GM12878 (cell line): ENCODE measurements at regions not wholly inside any gene's neighbourhood (a gene's known extent, or its start where the extent isn't known, plus 50 kb on each side); places are given as distances from the start of the nearest gene placed in this dataset.

ENCODE experiments used
- ATAC-seq: fragments of 200-7000 bp; cut with Tn5 transposase; 3 replicates; pipeline ENCODE4 v1.9.1; 2020; ENCODE audit warnings: mild to moderate bottlenecking, moderate library complexity
- BruUV-seq: library from RNA; stranded (reverse); fragments of 400-500 nt; replicated peaks from 2 replicates; lab custom pipeline; 2021; lab: Mats Ljungman, UMichigan
- CTCF ChIA-PET: fragments of 300-600 bp; sonication (Branson Sonifier 250); formaldehyde crosslinking; extraction: SDS; loops from one replicate; lab custom pipeline; 2021; ENCODE audit warnings: inconsistent platforms; lab: Yijun Ruan, JAX
- POLR2A ChIA-PET: fragments of 350-600 bp; formaldehyde crosslinking; extraction: SDS; loops from one replicate; lab custom pipeline; 2021; ENCODE audit warnings: inconsistent platforms; lab: Charles Lee
- RAD21 ChIA-PET: fragments of 300-600 bp; sonication (Branson Sonifier 250); formaldehyde crosslinking; loops from one replicate; lab custom pipeline; 2023; ENCODE audit warnings: antibody characterized with exemption; ENCODE audit not compliant: unreplicated experiment; lab: Charles Lee
- SMC1A ChIA-PET: fragments of 300-600 bp; sonication (Branson Sonifier 250); formaldehyde crosslinking; loops from one replicate; lab custom pipeline; 2023; ENCODE audit not compliant: unreplicated experiment, uncharacterized antibody; lab: Charles Lee
- DNase-seq: peaks from one replicate; pipeline ENCODE4 v3.0.0-alpha.2; 2011; ENCODE audit warnings: low read depth, low spot score
- FAIRE-seq: peaks from 3 replicates; lab custom pipeline; 2011; peaks lifted over from hg19 to GRCh38; lab: Jason Lieb, UNC
- H2AFZ ChIP-seq: 2 replicates; pipeline ENCODE4 v1.6.0; 2011; ENCODE audit warnings: low read depth, low read length, control low read depth; ENCODE audit not compliant: control insufficient read depth
- H3K27ac ChIP-seq: 2 replicates; pipeline ENCODE4 v1.5.1; 2011; ENCODE audit warnings: control low read depth; ENCODE audit not compliant: control insufficient read depth, insufficient read depth
- H3K27me3 ChIP-seq, 2 experiments: replicated peaks in 1 of 2; 2 replicates each; pipeline versions ENCODE4 v1.6.0 to v1.6.1; 2011; ENCODE audit warnings: low read length in 1 of 2; ENCODE audit not compliant: control insufficient read depth in 2 of 2, insufficient read depth in 2 of 2
- H3K36me3 ChIP-seq, 2 experiments: 2 replicates each; pipeline ENCODE4 v1.5.1; 2011; ENCODE audit warnings: low read length in 1 of 2; ENCODE audit not compliant: control insufficient read depth in 2 of 2, insufficient read depth in 2 of 2
- H3K4me1 ChIP-seq: 2 replicates; pipeline ENCODE4 v1.6.1; 2011; ENCODE audit warnings: mild to moderate bottlenecking, low read length, moderate library complexity, mixed read lengths; ENCODE audit not compliant: control insufficient read depth, insufficient read depth
- H3K4me2 ChIP-seq: 2 replicates; pipeline ENCODE4 v1.6.0; 2011; ENCODE audit warnings: control low read depth; ENCODE audit not compliant: control insufficient read depth, insufficient read depth
- H3K4me3 ChIP-seq: fragments of 200-600 bp; sonication (generic); 2 replicates; pipeline ENCODE4 v1.5.1; 2016
- H3K79me2 ChIP-seq: 2 replicates; pipeline ENCODE4 v1.6.0; 2011; ENCODE audit warnings: low read length; ENCODE audit not compliant: control insufficient read depth, insufficient read depth
- H3K9ac ChIP-seq: 2 replicates; pipeline ENCODE4 v1.8.0; 2011; ENCODE audit warnings: low read length, control low read depth, mixed read lengths; ENCODE audit not compliant: control insufficient read depth, insufficient read depth
- H3K9me3 ChIP-seq: replicated peaks from 3 replicates; pipeline ENCODE4 v1.5.1; 2011; ENCODE audit warnings: mild to moderate bottlenecking, low read length; ENCODE audit not compliant: control insufficient read depth, insufficient read depth
- H4K20me1 ChIP-seq: 2 replicates; pipeline ENCODE4 v1.6.0; 2011; ENCODE audit not compliant: control insufficient read depth, insufficient read depth
- CBX3 ChIP-seq: fragments of 200-600 bp; sonication (generic); IDR thresholded peaks from 2 replicates; pipeline ENCODE4 v1.6.1; 2016; ENCODE audit warnings: low read depth, borderline replicate concordance
- KLF5 ChIP-seq: fragments of 450-650 bp; IDR thresholded peaks from 2 replicates; pipeline ENCODE4 v1.6.1; 2014; ENCODE audit warnings: mild to moderate bottlenecking; ENCODE audit not compliant: partially characterized antibody
- WGBS: methylation state at CpG from one replicate; pipeline ENCODE4 v1.1.6; 2016; ENCODE audit warnings: low lambda C conversion rate; ENCODE audit not compliant: insufficient replicate concordance, insufficient coverage; ENCODE audit errors: missing lambda C conversion rate; 5-methylcytosine and 5-hydroxymethylcytosine counted together
- in situ Hi-C: fragments of 300-500 bp; cut with MboI; formaldehyde crosslinking; loops from 9 replicates; pipeline ENCODE4 v1.14.3; 2018; ENCODE audit warnings: mixed read lengths
- intact Hi-C: fragments of 100-400 bp; cut with micrococcal nuclease; formaldehyde crosslinking; loops from one replicate; pipeline ENCODE4 v1.14.2; 2022; ENCODE audit not compliant: unreplicated experiment
- TF ChIP-seq, protein P1 (sequence below): IDR thresholded peaks from 2 replicates; pipeline ENCODE4 v1.6.1; 2011; ENCODE audit warnings: borderline replicate concordance, low read depth, mild to moderate bottlenecking, moderate library complexity, low read length; ENCODE audit not compliant: insufficient read depth, poor library complexity, severe bottlenecking
- TF ChIP-seq, protein P2 (sequence below): fragments of 150-350 bp; IDR thresholded peaks from 2 replicates; pipeline ENCODE4 v1.6.1; 2016; ENCODE audit warnings: low read depth, low read length

DNA sequence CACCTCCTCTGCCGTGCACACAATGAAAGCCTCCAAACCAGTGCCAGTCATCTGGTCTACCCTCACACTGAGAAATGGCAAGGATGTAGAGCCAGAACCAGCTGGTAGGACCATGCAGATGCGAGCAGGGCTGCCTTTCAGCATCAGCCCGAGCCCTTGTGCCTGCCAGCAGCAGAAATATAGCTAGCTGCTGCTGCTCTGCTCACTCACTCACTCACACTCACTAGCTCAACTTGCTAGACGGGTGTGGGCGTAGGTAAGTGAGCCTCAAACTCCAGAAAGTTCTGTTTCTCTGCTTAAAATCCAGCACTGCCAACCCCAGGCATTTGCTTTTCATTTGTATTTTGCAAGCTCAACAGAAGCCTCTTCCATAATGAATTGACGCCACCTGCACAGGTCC lies 114.0 kb downstream of the DRD1 start:
- no peak for ATAC-seq
- no peaks in the 10 kb centered on the region for H3K79me2 ChIP-seq
- ChIA-PET RAD21 (no interaction called here), SMC1A (no interaction called here), CTCF (no interaction called here), POLR2A (no interaction called here)
- no peaks in the 10 kb centered on the region for H3K36me3 ChIP-seq
- FAIRE-seq, result no peak
- no peak overlapping the region for H3K27ac ChIP-seq
- TF ChIP-seq, protein P1, sequence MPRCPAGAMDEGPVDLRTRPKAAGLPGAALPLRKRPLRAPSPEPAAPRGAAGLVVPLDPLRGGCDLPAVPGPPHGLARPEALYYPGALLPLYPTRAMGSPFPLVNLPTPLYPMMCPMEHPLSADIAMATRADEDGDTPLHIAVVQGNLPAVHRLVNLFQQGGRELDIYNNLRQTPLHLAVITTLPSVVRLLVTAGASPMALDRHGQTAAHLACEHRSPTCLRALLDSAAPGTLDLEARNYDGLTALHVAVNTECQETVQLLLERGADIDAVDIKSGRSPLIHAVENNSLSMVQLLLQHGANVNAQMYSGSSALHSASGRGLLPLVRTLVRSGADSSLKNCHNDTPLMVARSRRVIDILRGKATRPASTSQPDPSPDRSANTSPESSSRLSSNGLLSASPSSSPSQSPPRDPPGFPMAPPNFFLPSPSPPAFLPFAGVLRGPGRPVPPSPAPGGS, result no peak
- TF ChIP-seq, protein P2, sequence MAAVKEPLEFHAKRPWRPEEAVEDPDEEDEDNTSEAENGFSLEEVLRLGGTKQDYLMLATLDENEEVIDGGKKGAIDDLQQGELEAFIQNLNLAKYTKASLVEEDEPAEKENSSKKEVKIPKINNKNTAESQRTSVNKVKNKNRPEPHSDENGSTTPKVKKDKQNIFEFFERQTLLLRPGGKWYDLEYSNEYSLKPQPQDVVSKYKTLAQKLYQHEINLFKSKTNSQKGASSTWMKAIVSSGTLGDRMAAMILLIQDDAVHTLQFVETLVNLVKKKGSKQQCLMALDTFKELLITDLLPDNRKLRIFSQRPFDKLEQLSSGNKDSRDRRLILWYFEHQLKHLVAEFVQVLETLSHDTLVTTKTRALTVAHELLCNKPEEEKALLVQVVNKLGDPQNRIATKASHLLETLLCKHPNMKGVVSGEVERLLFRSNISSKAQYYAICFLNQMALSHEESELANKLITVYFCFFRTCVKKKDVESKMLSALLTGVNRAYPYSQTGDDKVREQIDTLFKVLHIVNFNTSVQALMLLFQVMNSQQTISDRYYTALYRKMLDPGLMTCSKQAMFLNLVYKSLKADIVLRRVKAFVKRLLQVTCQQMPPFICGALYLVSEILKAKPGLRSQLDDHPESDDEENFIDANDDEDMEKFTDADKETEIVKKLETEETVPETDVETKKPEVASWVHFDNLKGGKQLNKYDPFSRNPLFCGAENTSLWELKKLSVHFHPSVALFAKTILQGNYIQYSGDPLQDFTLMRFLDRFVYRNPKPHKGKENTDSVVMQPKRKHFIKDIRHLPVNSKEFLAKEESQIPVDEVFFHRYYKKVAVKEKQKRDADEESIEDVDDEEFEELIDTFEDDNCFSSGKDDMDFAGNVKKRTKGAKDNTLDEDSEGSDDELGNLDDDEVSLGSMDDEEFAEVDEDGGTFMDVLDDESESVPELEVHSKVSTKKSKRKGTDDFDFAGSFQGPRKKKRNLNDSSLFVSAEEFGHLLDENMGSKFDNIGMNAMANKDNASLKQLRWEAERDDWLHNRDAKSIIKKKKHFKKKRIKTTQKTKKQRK, result no peak
- TF ChIP-seq CBX3 (no peak), KLF5 (no peak)
- intact Hi-C loops, result no loop called here
- H4K20me1 ChIP-seq, result no peaks in the 10 kb centered on the region
- 8% methylated on average over 6 of the region's 6 CpGs for WGBS
- H2AFZ ChIP-seq, result no peak overlapping the region
- H3K4me2 ChIP-seq, result no peak overlapping the region
- H3K4me1 ChIP-seq, result no peaks in the 10 kb centered on the region
- H3K4me3 ChIP-seq, result no peak overlapping the region
- no TSS peak for BruUV-seq
- no peaks in the 10 kb centered on the region; a peak in 1 of 4 replicates for H3K27me3 ChIP-seq
- H3K9ac ChIP-seq, result no peak overlapping the region
- H3K9me3 ChIP-seq, result no peaks in the 10 kb centered on the region
- no peak for DNase-seq
- in situ Hi-C loops, result no loop called here
